ENCODE measurements at regions not wholly inside any gene's neighbourhood (a gene's known extent, or its start where the extent isn't known, plus 50 kb on each side); places are given as distances from the start of the nearest gene placed in this dataset.

DNA sequence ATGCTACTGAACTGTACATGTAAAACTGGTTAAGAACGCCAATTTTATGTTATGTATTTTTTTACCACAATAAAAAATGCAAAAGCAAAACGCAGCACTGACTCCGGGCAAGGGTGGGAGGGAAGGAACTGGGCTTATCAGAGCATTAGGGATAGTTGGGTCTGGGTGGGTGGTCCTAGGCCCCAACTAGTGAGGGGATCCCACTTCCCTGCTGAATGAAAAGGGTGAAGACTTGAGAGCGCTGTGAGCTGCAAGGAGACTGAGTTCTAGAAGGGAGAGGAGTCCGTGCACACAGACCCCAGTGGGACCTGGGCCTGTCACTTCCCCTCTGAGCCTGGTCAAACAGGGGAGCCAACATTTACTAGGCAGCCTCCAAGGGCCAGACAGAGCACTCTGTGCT lies 98.6 kb downstream of the TPRA1 start:
- H3K27ac ChIP-seq (ENCODE audit: insufficient read length, low read depth, low read length), result no peak overlapping the region
- no peak overlapping the region for H3K56ac ChIP-seq (ENCODE audit: insufficient read length, low read depth, low read length)
- H3T11ph ChIP-seq (ENCODE audit: low read length), result no peak overlapping the region
- H2AK5ac ChIP-seq (ENCODE audit: insufficient read length, low read length), result no peak overlapping the region
- no peaks in the 10 kb centered on the region; the same call in 1 of the 2 replicates for H3K4me1 ChIP-seq (ENCODE audit: insufficient read depth, low read length)
- no peak overlapping the region for H2BK15ac ChIP-seq (ENCODE audit: low read depth, low read length)
- H2AFZ ChIP-seq (ENCODE audit: low read length), result no peak overlapping the region
- H3K9me3 ChIP-seq (ENCODE audit: control insufficient read depth, low read depth, low read length), result no peaks in the 10 kb centered on the region
- no peaks in the 10 kb centered on the region for H3K23me2 ChIP-seq (ENCODE audit: insufficient read length, low read depth, low read length, poor library complexity, severe bottlenecking)
- no peak overlapping the region for H4K5ac ChIP-seq (ENCODE audit: insufficient read length, low read depth, low read length)
- TF ChIP-seq, protein P1, sequence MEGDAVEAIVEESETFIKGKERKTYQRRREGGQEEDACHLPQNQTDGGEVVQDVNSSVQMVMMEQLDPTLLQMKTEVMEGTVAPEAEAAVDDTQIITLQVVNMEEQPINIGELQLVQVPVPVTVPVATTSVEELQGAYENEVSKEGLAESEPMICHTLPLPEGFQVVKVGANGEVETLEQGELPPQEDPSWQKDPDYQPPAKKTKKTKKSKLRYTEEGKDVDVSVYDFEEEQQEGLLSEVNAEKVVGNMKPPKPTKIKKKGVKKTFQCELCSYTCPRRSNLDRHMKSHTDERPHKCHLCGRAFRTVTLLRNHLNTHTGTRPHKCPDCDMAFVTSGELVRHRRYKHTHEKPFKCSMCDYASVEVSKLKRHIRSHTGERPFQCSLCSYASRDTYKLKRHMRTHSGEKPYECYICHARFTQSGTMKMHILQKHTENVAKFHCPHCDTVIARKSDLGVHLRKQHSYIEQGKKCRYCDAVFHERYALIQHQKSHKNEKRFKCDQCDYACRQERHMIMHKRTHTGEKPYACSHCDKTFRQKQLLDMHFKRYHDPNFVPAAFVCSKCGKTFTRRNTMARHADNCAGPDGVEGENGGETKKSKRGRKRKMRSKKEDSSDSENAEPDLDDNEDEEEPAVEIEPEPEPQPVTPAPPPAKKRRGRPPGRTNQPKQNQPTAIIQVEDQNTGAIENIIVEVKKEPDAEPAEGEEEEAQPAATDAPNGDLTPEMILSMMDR (conservative IDR thresholded peaks at IDR 0.05), result no peak
- no CpG with 5 or more reads among the region's 5 CpGs for WGBS (ENCODE audit: extremely low coverage, insufficient read length, low lambda C conversion rate)
- H3K4me2 ChIP-seq (ENCODE audit: insufficient read depth, insufficient read length, low read length), result no peak overlapping the region
- H2BK5ac ChIP-seq (ENCODE audit: insufficient read length, low read length), result no peak overlapping the region
- H3K79me2 ChIP-seq (ENCODE audit: insufficient read depth, low read length), result no peaks in the 10 kb centered on the region
- Mint-ChIP-seq H3K4me1 (peaks cover 15 to 24% of the 10 kb centered on the region in 2 experiments), H3K4me3 (no peak overlapping the region), H3K36me3 (ENCODE audit: insufficient read depth in 1 of 3, low read depth in 3 of 3) (peaks cover 12 to 21% (median 14%) of the 10 kb centered on the region in 3 experiments), H3K27me3 (ENCODE audit: low read depth) (peaks cover 7% of the 10 kb centered on the region), H3K27ac (no peak overlapping the region; a peak in 1 of 7 replicates), H3K9me3 (peaks cover 16 to 18% of the 10 kb centered on the region in 2 experiments)
- no peak overlapping the region for H3K9ac ChIP-seq (ENCODE audit: extremely low read depth, insufficient read length, low read length)
- no peak overlapping the region for H4K8ac ChIP-seq (replicated peaks; ENCODE audit: insufficient read length, low read depth, low read length)
- H3K18ac ChIP-seq (ENCODE audit: insufficient read length, low read depth, low read length), result no peak overlapping the region
- no peaks in the 10 kb centered on the region for H3K79me1 ChIP-seq (ENCODE audit: insufficient read depth, low read depth, low read length, poor library complexity, severe bottlenecking)
- H2BK20ac ChIP-seq (ENCODE audit: low read depth, low read length, poor library complexity, severe bottlenecking), result no peak overlapping the region
- no peak overlapping the region for H2BK120ac ChIP-seq (ENCODE audit: low read depth, low read length, poor library complexity, severe bottlenecking)
- H4K91ac ChIP-seq (ENCODE audit: insufficient read length, low read depth, low read length), result no peak overlapping the region
- no peak for DNase-seq
- no peak overlapping the region for H3K23ac ChIP-seq (ENCODE audit: insufficient read length, low read depth, low read length)
- no peak overlapping the region for H3K4ac ChIP-seq (ENCODE audit: low read depth, low read length)
- H3K27me3 ChIP-seq (ENCODE audit: insufficient read depth, low read length), result no peaks in the 10 kb centered on the region
- peaks cover 2% of the 10 kb centered on the region for H4K20me1 ChIP-seq (ENCODE audit: control insufficient read depth, insufficient read depth, insufficient read length)
- no peak overlapping the region for H3K14ac ChIP-seq (ENCODE audit: insufficient read depth, low read length)
- H2BK12ac ChIP-seq (ENCODE audit: insufficient read length, low read depth, low read length), result no peak overlapping the region
